NB4 (cell line): ENCODE measurements at regions not wholly inside any gene's neighbourhood (a gene's known extent, or its start where the extent isn't known, plus 50 kb on each side); places are given as distances from the start of the nearest gene placed in this dataset.

ENCODE experiments used
- POLR2A ChIP-seq: IDR thresholded peaks from 2 replicates; pipeline ENCODE4 v1.6.1; 2011; ENCODE audit warnings: mild to moderate bottlenecking; ENCODE audit not compliant: insufficient read length; ENCODE audit errors: extremely low read depth
- TF ChIP-seq, protein P1 (sequence below): IDR thresholded peaks from one replicate; pipeline ENCODE4 v1.5.1; 2012; ENCODE audit warnings: low read depth, low read length

DNA sequence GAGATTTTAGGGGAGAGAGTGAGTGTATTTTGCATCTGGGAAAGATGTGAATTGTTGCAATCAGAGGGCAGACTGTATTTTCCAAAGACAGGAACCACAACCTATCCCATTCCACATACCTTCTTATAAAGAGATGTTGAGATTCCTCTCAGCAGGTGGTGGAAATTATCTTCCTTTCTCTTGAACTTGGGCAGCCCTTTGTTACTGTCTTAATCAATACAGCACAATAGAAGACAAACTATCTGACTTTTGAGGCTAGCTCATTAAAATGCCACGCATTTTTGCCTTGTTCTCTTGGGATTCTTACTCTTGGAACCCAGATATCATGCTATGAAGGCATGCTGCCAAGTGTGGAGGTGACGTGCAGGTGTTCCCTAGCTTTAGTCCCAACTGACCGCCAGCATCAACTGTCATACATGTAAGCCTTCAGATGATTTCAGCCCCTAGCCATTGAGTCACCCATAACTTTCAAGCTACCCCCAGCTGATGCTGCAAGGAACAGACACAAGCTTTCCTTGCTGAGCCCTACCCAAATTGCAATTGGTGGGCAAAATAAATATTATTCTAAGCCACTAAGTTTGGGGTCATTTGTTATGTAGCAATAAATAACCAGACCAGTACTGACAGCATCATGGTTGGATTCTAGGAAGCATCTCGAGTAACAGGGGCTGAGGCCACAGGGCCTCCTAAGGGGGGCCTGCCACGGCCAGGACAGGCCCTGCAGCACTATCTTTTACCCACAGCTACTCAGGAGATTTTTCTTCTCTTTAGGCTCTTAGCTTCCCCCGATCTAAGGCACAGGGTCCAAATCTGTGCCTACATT lies 63.0 kb downstream of the RPL27A start:
- no peak for TF ChIP-seq POLR2A
- TF ChIP-seq, protein P1, sequence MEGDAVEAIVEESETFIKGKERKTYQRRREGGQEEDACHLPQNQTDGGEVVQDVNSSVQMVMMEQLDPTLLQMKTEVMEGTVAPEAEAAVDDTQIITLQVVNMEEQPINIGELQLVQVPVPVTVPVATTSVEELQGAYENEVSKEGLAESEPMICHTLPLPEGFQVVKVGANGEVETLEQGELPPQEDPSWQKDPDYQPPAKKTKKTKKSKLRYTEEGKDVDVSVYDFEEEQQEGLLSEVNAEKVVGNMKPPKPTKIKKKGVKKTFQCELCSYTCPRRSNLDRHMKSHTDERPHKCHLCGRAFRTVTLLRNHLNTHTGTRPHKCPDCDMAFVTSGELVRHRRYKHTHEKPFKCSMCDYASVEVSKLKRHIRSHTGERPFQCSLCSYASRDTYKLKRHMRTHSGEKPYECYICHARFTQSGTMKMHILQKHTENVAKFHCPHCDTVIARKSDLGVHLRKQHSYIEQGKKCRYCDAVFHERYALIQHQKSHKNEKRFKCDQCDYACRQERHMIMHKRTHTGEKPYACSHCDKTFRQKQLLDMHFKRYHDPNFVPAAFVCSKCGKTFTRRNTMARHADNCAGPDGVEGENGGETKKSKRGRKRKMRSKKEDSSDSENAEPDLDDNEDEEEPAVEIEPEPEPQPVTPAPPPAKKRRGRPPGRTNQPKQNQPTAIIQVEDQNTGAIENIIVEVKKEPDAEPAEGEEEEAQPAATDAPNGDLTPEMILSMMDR = no peak
